ENCODE measurements at regions not wholly inside any gene's neighbourhood (a gene's known extent, or its start where the extent isn't known, plus 50 kb on each side); places are given as distances from the start of the nearest gene placed in this dataset.
"Not testable (repeated sequence)": the region's sequence is repeated elsewhere in the genome, so short reads cannot be mapped to it uniquely, and the experiment has no call there.

GRCh38 chr15:84152381-84152979 lies 83.1 kb upstream of the GOLGA6L4 start:
- DNase-seq (ENCODE audit: low read depth in 3 of 3), result not testable (repeated sequence)

GRCh38 chr15:84153655-84154140 lies 81.9 kb upstream of the GOLGA6L4 start:
- not testable (repeated sequence) for DNase-seq (ENCODE audit: low read depth in 3 of 3)

- not testable (repeated sequence) for DNase-seq (ENCODE audit: low read depth in 3 of 3)
Observed at GRCh38 chr15:84154314-84154713, 81.3 kb upstream of the GOLGA6L4 start.

- DNase-seq (ENCODE audit: low read depth in 3 of 3), result not testable (repeated sequence)
Observed at GRCh38 chr15:84154787-84155186, 80.8 kb upstream of the GOLGA6L4 start.

- DNase-seq (ENCODE audit: low read depth in 3 of 3), result not testable (repeated sequence)
Observed at GRCh38 chr15:84155792-84156587, 79.6 kb upstream of the GOLGA6L4 start.

GRCh38 chr15:84156588-84156840 lies 79.1 kb upstream of the GOLGA6L4 start:
- not testable (repeated sequence) for DNase-seq (ENCODE audit: low read depth in 3 of 3)

GRCh38 chr15:84157056-84157632 lies 78.4 kb upstream of the GOLGA6L4 start:
- DNase-seq (ENCODE audit: low read depth in 3 of 3), result not testable (repeated sequence)

GRCh38 chr15:84157857-84158256 lies 77.7 kb upstream of the GOLGA6L4 start:
- not testable (repeated sequence) for DNase-seq (ENCODE audit: low read depth in 3 of 3)

- DNase-seq (ENCODE audit: low read depth in 3 of 3), result not testable (repeated sequence)
Observed at GRCh38 chr15:84159346-84160269, 76.0 kb upstream of the GOLGA6L4 start.

- not testable (repeated sequence) for DNase-seq (ENCODE audit: low read depth in 3 of 3)
Observed at GRCh38 chr15:84164423-84165292, 70.9 kb upstream of the GOLGA6L4 start.

- DNase-seq (ENCODE audit: low read depth in 3 of 3), result not testable (repeated sequence)
Observed at GRCh38 chr15:84170029-84170428, 65.5 kb upstream of the GOLGA6L4 start.

GRCh38 chr15:84173231-84173610 lies 62.4 kb upstream of the GOLGA6L4 start:
- peak in 1 of 3 experiments; percentile 2 for DNase-seq (ENCODE audit: low read depth in 3 of 3)

All from stimulated activated CD4-positive, alpha-beta T cell treated with anti-CD3 and anti-CD28 coated beads, TNF-alpha, amount 100 ng/mL, for 24 hours (primary cell).